IMR-90 (cell line): ENCODE measurements at regions not wholly inside any gene's neighbourhood (a gene's known extent, or its start where the extent isn't known, plus 50 kb on each side); places are given as distances from the start of the nearest gene placed in this dataset.

Source experiments
- ATAC-seq: fragments of 200-7000 bp; cut with Tn5 transposase; 2 replicates; pipeline ENCODE4 v1.9.1; 2020; ENCODE audit warnings: low read depth, mild to moderate bottlenecking, moderate library complexity
- BruUV-seq: library from RNA; stranded (reverse); fragments of 400-500 nt; replicated peaks from 2 replicates; lab custom pipeline; 2021; lab: Mats Ljungman, UMichigan
- CTCF ChIA-PET: fragments of 300-600 bp; formaldehyde crosslinking; extraction: SDS; loops from one replicate; lab custom pipeline; 2021; ENCODE audit warnings: antibody characterized with exemption; lab: Yijun Ruan, JAX
- POLR2A ChIA-PET: fragments of 300-600 bp; sonication (Branson Sonifier 250); formaldehyde crosslinking; loops from one replicate; lab custom pipeline; 2022; ENCODE audit warnings: antibody characterized with exemption; ENCODE audit not compliant: unreplicated experiment; lab: Charles Lee
- DNase-seq: peaks from one replicate; pipeline ENCODE4 v3.0.0; 2013
- H2AFZ ChIP-seq: replicated peaks from 2 replicates; pipeline ENCODE3; 2013; ENCODE audit warnings: low read length, mild to moderate bottlenecking; ENCODE audit not compliant: poor library complexity
- H2AK5ac ChIP-seq: 2 replicates; pipeline ENCODE4 v1.6.1; 2013; ENCODE audit warnings: low read depth, low read length, inconsistent platforms
- H2AK9ac ChIP-seq: replicated peaks from 2 replicates; pipeline ENCODE3; 2013; ENCODE audit warnings: mild to moderate bottlenecking, low read depth, low read length, moderate library complexity; ENCODE audit not compliant: poor library complexity
- H2BK120ac ChIP-seq: 2 replicates; pipeline ENCODE4 v1.6.1; 2013; ENCODE audit warnings: low read depth, low read length, inconsistent platforms
- H2BK15ac ChIP-seq: 3 replicates; pipeline ENCODE4 v1.6.1; 2013; ENCODE audit warnings: low read depth, low read length, inconsistent platforms
- H2BK20ac ChIP-seq: 2 replicates; pipeline ENCODE4 v1.6.1; 2013; ENCODE audit warnings: low read depth, mild to moderate bottlenecking, inconsistent platforms, low read length, moderate library complexity
- H2BK5ac ChIP-seq: 2 replicates; pipeline ENCODE4 v1.6.1; 2013; ENCODE audit warnings: mild to moderate bottlenecking, low read depth, low read length, inconsistent platforms; ENCODE audit not compliant: poor library complexity, severe bottlenecking
- H3K14ac ChIP-seq: replicated peaks from 2 replicates; pipeline ENCODE4 v1.6.1; 2013; ENCODE audit warnings: low read depth, low read length, inconsistent platforms
- H3K18ac ChIP-seq: 2 replicates; pipeline ENCODE4 v1.6.1; 2013; ENCODE audit warnings: low read depth, low read length, control low read depth
- H3K23ac ChIP-seq: 2 replicates; pipeline ENCODE4 v1.6.1; 2013; ENCODE audit warnings: low read depth, low read length, inconsistent platforms
- H3K27ac ChIP-seq: 2 replicates; pipeline ENCODE4 v1.5.1; 2013; ENCODE audit warnings: mild to moderate bottlenecking, control low read depth, low read length; ENCODE audit not compliant: insufficient read depth
- H3K27me3 ChIP-seq: 2 replicates; pipeline ENCODE4 v1.6.1; 2013; ENCODE audit warnings: low read length; ENCODE audit not compliant: control insufficient read depth, insufficient read depth
- H3K36me3 ChIP-seq: 2 replicates; pipeline ENCODE4 v1.6.1; 2013; ENCODE audit warnings: low read length, mixed read lengths; ENCODE audit not compliant: control insufficient read depth, insufficient read depth
- H3K4ac ChIP-seq: 2 replicates; pipeline ENCODE4 v1.6.1; 2013; ENCODE audit warnings: low read depth, low read length, inconsistent platforms
- H3K4me1 ChIP-seq: 2 replicates; pipeline ENCODE4 v1.6.1; 2013; ENCODE audit warnings: low read length, mixed read lengths; ENCODE audit not compliant: control insufficient read depth, insufficient read depth
- H3K4me2 ChIP-seq: 2 replicates; pipeline ENCODE4 v1.6.1; 2013; ENCODE audit warnings: low read depth, mild to moderate bottlenecking, control low read depth, low read length, moderate library complexity
- H3K4me3 ChIP-seq: 2 replicates; pipeline ENCODE4 v1.5.1; 2013; ENCODE audit warnings: low read depth, mild to moderate bottlenecking, control low read depth, low read length, moderate library complexity; ENCODE audit not compliant: insufficient read depth
- H3K56ac ChIP-seq: 2 replicates; pipeline ENCODE4 v1.6.1; 2013; ENCODE audit warnings: low read length, inconsistent platforms; ENCODE audit not compliant: insufficient read depth; ENCODE audit errors: extremely low read depth
- H3K79me1 ChIP-seq, 2 experiments: 2 replicates each; pipeline ENCODE4 v1.6.1; 2013; ENCODE audit warnings: low read length in 2 of 2, inconsistent platforms in 1 of 2, low read depth in 1 of 2
- H3K9ac ChIP-seq: 2 replicates; pipeline ENCODE4 v1.6.1; 2013; ENCODE audit warnings: low read depth, low read length, control low read depth
- H3K9me1 ChIP-seq: 2 replicates; pipeline ENCODE4 v1.6.1; 2013; ENCODE audit warnings: low read length, inconsistent platforms; ENCODE audit not compliant: insufficient read depth
- H3K9me3 ChIP-seq: 2 replicates; pipeline ENCODE4 v1.6.1; 2013; ENCODE audit warnings: low read length; ENCODE audit not compliant: control insufficient read depth, insufficient read depth
- H4K20me1 ChIP-seq: 2 replicates; pipeline ENCODE4 v1.6.1; 2013; ENCODE audit warnings: low read length, inconsistent platforms; ENCODE audit not compliant: insufficient read depth
- H4K5ac ChIP-seq: 2 replicates; pipeline ENCODE4 v1.6.1; 2013; ENCODE audit warnings: mild to moderate bottlenecking, low read depth, low read length, control low read depth
- H4K8ac ChIP-seq, 2 experiments: 2 replicates each; pipeline ENCODE4 v1.6.1; 2013; ENCODE audit warnings: low read depth in 2 of 2, low read length in 2 of 2, control low read depth in 1 of 2, inconsistent platforms in 1 of 2
- H4K91ac ChIP-seq: 2 replicates; pipeline ENCODE4 v1.6.1; 2013; ENCODE audit warnings: low read depth, low read length, inconsistent platforms; ENCODE audit not compliant: insufficient read depth
- BHLHE40 ChIP-seq: fragments of 150-350 bp; IDR thresholded peaks from 2 replicates; pipeline ENCODE4 v1.6.1; 2016; ENCODE audit warnings: mild to moderate bottlenecking, low read depth, low read length
- CEBPB ChIP-seq: IDR thresholded peaks from 2 replicates; pipeline ENCODE4 v1.6.1; 2012; ENCODE audit warnings: low read depth, low read length, improper control_type of control experiment
- CHD1 ChIP-seq: IDR thresholded peaks from 2 replicates; pipeline ENCODE4 v1.6.1; 2012; ENCODE audit warnings: low read depth, low read length, improper control_type of control experiment
- ELK1 ChIP-seq: fragments of 150-350 bp; IDR thresholded peaks from 2 replicates; pipeline ENCODE4 v1.6.1; 2016; ENCODE audit warnings: low read depth, mild to moderate bottlenecking, low read length, moderate library complexity, borderline replicate concordance
- FOS ChIP-seq: fragments of 150-350 bp; IDR thresholded peaks from 2 replicates; pipeline ENCODE4 v1.6.1; 2016; ENCODE audit warnings: low read depth, low read length
- MAFK ChIP-seq: IDR thresholded peaks from 2 replicates; pipeline ENCODE4 v1.6.1; 2012; ENCODE audit warnings: low read depth, low read length, improper control_type of control experiment
- MAZ ChIP-seq: IDR thresholded peaks from 2 replicates; pipeline ENCODE4 v1.6.1; 2012; ENCODE audit warnings: low read depth, mild to moderate bottlenecking, low read length, improper control_type of control experiment, moderate library complexity, borderline replicate concordance
- MXI1 ChIP-seq: IDR thresholded peaks from 2 replicates; pipeline ENCODE4 v1.6.1; 2012; ENCODE audit warnings: low read depth, mild to moderate bottlenecking, low read length, moderate library complexity, borderline replicate concordance
- POLR2A ChIP-seq: IDR thresholded peaks from 2 replicates; pipeline ENCODE4 v1.6.1; 2012; ENCODE audit warnings: mild to moderate bottlenecking, low read depth, low read length
- RAD21 ChIP-seq: IDR thresholded peaks from 2 replicates; pipeline ENCODE4 v1.6.1; 2012; ENCODE audit warnings: low read length, improper control_type of control experiment
- RCOR1 ChIP-seq: IDR thresholded peaks from 2 replicates; pipeline ENCODE4 v1.6.1; 2012; ENCODE audit warnings: mild to moderate bottlenecking, low read length, improper control_type of control experiment; ENCODE audit not compliant: insufficient replicate concordance
- RFX5 ChIP-seq: IDR thresholded peaks from 2 replicates; pipeline ENCODE4 v1.8.0; 2012; ENCODE audit warnings: low read depth, mild to moderate bottlenecking, low read length, moderate library complexity
- USF2 ChIP-seq: fragments of 150-350 bp; IDR thresholded peaks from 2 replicates; pipeline ENCODE4 v1.6.1; 2017; ENCODE audit warnings: mild to moderate bottlenecking, antibody characterized with exemption, low read length, low read depth
- WGBS, 2 experiments: methylation state at CpG; one replicate each; pipeline versions ENCODE4 v1.1.5 to v1.1.7; 2013; ENCODE audit warnings: missing lambda C conversion rate in 2 of 2; ENCODE audit not compliant: insufficient read length in 1 of 2; ENCODE audit errors: extremely low coverage in 2 of 2; 5-methylcytosine and 5-hydroxymethylcytosine counted together
- dilution Hi-C: fragments of 300-500 bp; cut with HindIII; formaldehyde crosslinking; loops from one replicate; pipeline ENCODE4 v1.14.3; 2018; ENCODE audit warnings: low sequenced_read_pairs; ENCODE audit not compliant: unreplicated experiment
- in situ Hi-C: fragments of 300-500 bp; cut with MboI; formaldehyde crosslinking; loops from 3 replicates; pipeline ENCODE4 v1.14.3; 2019; ENCODE audit warnings: low sequenced_read_pairs, inconsistent platforms, mixed read lengths
- intact Hi-C: fragments of 100-400 bp; cut with micrococcal nuclease; formaldehyde crosslinking; loops from 2 replicates; pipeline ENCODE4 v1.10.0; 2022

GRCh38 chr4:4594285-4594920 lies 52.6 kb upstream of the STX18 start:
- in situ Hi-C loops = no loop called here
- intact Hi-C loops = no loop called here
- Histone ChIP-seq H2BK5ac (no peak overlapping the region), H2AK5ac (no peak overlapping the region), H4K20me1 (no peaks in the 10 kb centered on the region), H3K23ac (no peak overlapping the region), H2BK20ac (no peak overlapping the region), H2AK9ac (no peak overlapping the region), H4K8ac (no peak overlapping the region), H3K4me2 (no peak overlapping the region), H3K9me1 (peaks cover 3% of the 10 kb centered on the region), H3K4me1 (peaks cover 11% of the 10 kb centered on the region), H2BK15ac (no peak overlapping the region), H2AFZ (no peak overlapping the region), H3K4ac (no peak overlapping the region), H3K9ac (no peak overlapping the region), H3K79me1 (no peaks in the 10 kb centered on the region), H4K5ac (no peak overlapping the region), H3K4me3 (no peak overlapping the region), H2BK120ac (no peak overlapping the region), H3K9me3 (peaks cover 5% of the 10 kb centered on the region), H3K36me3 (no peaks in the 10 kb centered on the region), H3K27me3 (no peaks in the 10 kb centered on the region), H3K18ac (no peak overlapping the region), H3K27ac (no peak overlapping the region), H3K56ac (no peak overlapping the region), H3K14ac (no peak overlapping the region), H4K91ac (no peak overlapping the region)
- POLR2A ChIA-PET = no interaction called here
- CTCF ChIA-PET = no interaction called here
- dilution Hi-C loops = no loop called here
- ATAC-seq (no peak), DNase-seq (no peak)
- no peak for TF ChIP-seq MAFK
- TF ChIP-seq CHD1 = no peak
- TF ChIP-seq FOS = no peak
- no peak for TF ChIP-seq CEBPB
- no peak for TF ChIP-seq RAD21
- no peak for TF ChIP-seq MXI1
- no peak for TF ChIP-seq BHLHE40
- TF ChIP-seq ELK1 = no peak
- no peak for TF ChIP-seq MAZ
- no peak for TF ChIP-seq RFX5
- TF ChIP-seq RCOR1 = no peak
- TF ChIP-seq USF2 = no peak
- TF ChIP-seq POLR2A = no peak
- WGBS, 2 experiments = 71% methylated on average over 4 of the region's 6 CpGs; no CpG with 5 or more reads in 1 of the 2 experiments
- BruUV-seq = no TSS peak
